ENCODE measurements at regions not wholly inside any gene's neighbourhood (a gene's known extent, or its start where the extent isn't known, plus 50 kb on each side); places are given as distances from the start of the nearest gene placed in this dataset.
"Not testable (repeated sequence)": the region's sequence is repeated elsewhere in the genome, so short reads cannot be mapped to it uniquely, and the experiment has no call there.

DNA sequence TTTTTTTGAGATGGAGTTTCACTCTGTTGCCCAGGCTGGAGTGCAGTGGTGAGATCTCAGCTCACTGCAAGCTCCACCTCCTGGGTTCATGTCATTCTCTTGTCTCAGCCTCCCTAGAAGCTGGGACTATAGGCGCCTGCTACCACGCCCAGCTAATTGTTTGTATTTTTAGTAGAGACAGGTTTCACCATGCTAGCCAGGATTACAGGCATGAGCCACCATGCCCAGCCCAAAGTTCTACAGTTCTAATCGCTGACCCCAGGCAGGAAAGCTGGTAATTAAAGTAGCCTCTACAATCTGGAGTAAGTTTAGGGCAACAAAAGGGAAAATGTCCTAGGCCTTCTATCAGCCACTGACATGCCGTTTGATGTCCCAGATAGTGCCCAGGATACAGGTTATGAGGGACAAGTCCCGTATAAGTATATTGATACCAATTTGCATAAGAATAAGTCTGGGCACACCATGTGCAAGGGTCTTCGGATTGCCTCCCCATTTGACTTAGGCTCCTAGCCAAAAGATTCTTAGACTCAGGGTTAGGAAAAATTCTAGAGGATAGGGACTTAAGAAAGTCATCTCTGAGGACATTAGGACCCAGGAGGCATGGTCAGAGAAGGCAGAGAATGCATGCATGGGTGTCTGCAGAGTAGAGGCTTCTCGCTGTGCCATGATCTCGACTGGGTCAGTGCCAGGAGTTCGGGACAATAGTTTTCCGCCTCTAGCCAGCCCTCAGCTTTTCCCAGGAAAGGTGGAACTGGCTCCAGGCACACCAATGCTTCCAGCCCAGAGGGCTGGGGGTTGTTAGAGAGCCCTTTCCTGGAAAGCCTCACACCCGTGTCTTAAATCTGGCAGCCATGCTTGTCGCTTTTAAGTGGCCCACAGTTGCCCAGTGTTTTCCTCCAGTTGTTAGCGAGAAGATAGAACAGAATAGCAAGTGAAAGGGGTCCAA is 1111.1 kb downstream of the TAF11L14 start:
- peak in 1 of 2 experiments; percentile 47 for DNase-seq

- DNase-seq = peak in 1 of 2 experiments; percentile 62
These were observed 1111.8 kb downstream of the TAF11L14 start for GRCh38 chr5:18745988-18746615.

DNA sequence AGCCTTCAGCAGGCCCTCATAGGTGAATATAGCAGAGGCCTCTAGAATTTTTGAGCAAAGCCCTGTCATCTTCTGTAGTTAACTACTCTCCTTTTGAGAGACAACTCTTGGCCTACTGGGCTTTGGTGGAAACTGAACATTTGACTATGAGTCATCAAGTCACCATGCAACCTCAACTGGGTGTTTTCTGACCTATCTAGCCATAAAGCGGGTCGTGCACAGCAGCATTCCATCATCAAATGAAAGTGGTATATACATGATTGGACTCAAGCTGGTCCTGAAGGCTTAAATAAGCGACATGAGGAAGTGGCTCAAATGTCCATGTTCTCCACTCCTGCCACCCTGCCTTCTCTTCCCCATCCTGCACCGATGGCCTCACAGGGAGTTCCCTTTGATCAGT is 1115.5 kb downstream of the TAF11L14 start:
- no peak for DNase-seq

DNA sequence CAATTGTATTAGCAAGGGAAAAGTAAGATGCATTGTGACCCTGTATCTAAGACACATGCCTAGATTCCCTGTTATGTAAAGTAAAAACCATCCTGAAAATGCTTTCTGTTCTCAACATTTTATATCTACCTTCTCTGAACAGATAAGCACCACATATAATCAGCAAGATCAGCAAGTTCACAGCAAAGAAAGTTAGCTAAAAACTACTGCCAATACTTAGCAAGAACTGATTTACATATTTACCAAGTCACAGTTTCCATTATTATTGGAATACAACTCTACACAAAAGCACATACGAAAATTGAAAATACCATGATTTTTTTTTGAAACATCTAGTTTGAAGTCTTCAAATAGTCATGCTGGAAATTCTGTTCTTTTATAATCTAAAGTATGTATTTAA is 1118.1 kb downstream of the TAF11L14 start:
- DNase-seq = no peak

GRCh38 chr5:18754201-18754600 is 1119.9 kb downstream of the TAF11L14 start:
- no peak for DNase-seq

DNA sequence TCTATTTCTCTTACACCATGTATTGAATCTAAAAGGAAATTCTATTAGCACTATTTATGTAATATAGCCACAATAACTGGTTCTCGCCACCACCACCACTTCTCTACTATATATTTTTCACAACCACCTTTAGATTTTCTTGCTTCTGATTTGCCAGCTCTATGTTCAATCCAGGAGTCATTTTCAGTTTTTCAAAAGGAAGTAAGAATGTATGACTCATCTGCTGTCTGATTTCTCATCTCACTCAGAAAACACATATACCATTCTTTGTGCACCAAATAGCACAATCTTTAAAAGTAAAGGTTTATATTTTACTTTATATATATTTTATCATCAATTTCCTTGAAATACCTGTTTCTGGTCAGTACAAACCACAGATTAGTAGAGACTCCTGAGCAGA is 1127.5 kb downstream of the TAF11L14 start:
- DNase-seq = no peak

- no peak for DNase-seq
These were observed 1129.9 kb downstream of the TAF11L14 start for GRCh38 chr5:18764161-18764560.

- no peak for DNase-seq
These were observed 1131.0 kb downstream of the TAF11L14 start for GRCh38 chr5:18765304-18765703.

- no peak for DNase-seq
These were observed 1136.9 kb downstream of the TAF11L14 start for GRCh38 chr5:18771097-18771610.

DNA sequence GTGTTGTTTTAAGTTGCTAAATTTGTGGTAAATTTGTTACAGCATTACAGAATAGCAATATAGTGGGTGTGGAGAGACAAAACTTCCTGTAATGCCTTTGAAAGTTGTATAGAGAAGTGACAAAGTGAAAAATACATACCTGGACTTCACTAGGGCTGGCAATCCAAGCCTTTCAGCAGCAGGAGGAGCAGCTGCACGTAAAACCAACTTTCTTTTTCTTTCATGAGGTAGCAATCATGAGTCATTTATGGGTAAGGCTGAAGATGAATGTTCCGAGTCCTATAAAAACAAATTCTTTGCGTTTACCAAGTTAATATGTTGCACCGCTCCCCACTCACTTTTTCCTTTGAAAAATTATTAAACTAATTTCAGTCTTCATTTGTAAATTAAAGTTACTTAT is 1138.2 kb downstream of the TAF11L14 start:
- DNase-seq = peak in 1 of 2 experiments; percentile 2

DNA sequence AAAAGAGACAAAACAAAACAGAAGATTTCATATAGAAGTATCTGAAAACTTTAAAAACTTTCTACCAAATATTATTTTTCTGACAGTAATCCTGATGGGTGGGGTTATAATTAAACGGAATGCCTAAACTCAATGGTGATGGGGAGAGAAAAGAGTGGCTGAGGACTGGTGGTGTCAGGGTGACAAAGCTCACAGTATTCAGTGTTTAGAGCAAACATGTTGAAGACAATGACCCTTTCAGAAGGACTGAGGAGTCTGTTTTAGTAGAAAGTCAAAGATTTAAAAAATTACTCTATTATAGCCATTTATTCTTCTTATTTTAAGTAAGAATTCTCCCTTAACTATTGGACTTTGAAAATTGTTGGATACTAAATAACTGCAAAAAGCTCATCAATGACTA is 1144.0 kb downstream of the TAF11L14 start:
- no peak for DNase-seq

GRCh38 chr5:18789218-18789998 is 1155.1 kb downstream of the TAF11L14 start:
- DNase-seq = no peak

- no peak for DNase-seq
These were observed 1157.9 kb downstream of the TAF11L14 start for GRCh38 chr5:18792145-18792544.

- no peak for DNase-seq
These were observed 1163.0 kb downstream of the TAF11L14 start for GRCh38 chr5:18797222-18797621.

- peak; percentile 22 to 55 for DNase-seq
These were observed 1163.8 kb downstream of the TAF11L14 start for GRCh38 chr5:18798058-18798457.

DNA sequence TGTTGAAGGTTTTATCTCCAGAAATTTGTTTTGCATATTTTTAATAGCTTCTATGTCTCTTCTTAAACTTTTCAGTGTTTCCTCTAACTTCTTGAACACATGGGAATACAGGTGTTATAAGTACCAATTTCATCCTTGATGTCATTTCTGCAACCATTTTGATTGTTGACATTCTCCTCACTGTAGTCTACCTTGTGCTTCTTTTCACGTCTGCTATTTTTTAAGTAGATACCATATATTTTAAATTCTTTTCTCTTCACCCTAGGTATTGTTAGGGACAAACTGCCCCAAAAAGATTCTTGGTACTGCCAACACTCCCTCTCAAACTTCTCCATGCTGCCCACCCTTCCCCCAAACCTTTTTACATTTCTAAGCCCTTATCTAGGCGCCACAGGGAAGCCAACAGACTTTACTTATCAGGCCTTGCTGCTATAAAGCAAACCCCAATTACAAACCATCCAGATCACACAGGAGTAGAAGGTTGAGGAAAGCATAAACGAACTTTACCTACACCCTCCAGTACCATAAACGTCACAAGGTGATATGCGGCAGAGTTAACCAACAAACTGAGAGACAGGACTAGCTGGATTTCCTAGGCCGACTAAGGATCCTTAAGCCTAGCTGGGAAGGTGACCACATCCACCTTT is 1165.3 kb downstream of the TAF11L14 start:
- no peak for DNase-seq

DNA sequence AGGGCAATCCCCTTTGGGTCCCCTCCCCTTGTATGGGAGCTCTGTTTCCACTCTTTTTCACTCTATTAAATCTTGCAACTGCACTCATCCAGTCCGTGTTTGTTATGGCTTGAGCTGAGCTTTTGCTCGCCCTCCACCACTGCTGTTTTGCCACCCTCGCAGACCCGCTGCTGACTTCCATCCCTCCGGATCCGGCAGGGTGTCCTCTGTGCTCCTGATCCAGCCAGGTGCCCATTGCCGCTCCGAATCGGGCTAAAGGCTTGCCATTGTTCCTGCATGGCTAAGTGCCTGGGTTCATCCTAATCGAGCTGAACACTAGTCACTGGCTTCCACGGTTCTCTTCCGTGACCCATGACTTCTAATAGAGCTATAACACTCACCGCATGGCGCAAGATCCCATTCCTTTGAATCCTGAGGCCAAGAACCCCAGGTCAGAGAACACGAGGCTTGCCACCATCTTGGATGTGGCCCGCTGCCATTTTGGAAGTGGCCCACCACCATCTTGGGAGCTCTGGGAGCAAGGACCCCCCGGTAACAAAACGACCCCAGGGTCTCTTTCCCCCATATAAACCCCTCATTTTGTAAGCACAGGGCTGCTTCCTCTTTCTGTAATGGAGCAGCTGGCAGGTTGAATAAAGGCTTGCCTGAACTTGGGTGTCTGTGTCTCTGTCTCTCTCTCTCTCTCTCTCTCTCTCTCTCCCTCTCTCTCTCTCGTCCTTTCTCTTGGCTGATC is 1166.2 kb downstream of the TAF11L14 start:
- no peak for DNase-seq

GRCh38 chr5:18801413-18801812 is 1167.2 kb downstream of the TAF11L14 start:
- not testable (repeated sequence) for DNase-seq

DNA sequence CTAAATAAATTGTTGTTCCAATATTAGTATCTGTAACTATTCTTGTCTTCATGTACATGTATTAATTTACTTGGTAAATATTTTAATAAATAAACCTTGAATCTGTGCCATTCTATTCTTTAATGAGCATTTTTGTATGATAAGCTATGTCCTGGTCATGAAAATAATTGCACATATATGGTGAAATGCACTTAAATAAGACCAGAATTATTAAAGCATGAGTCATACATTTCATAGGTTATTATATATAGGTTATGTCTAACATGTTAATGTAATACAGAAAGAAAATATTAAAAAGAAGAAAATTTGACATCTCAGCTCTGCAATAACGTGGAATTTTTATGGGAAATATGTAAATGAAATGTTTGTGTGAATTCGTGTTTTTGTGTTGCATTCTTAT is 1168.1 kb downstream of the TAF11L14 start:
- no peak for DNase-seq

DNA sequence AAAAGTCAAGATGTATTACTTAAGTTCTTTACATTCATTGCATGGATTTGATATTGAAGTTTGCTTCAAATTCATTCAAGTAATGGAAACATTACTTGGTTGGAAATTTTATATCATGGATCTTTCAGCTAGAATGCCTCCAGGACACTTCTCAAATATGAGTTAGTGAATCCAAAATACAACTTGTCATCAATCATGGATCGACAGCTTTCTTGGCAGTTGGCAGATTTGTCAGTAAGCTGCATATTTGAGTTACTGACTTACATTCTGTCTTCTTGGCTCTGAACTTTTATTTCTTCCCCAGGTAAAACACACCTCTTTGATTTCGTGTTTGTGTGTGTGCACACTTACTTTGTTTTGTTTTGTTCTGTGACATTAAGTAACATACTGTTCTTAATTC is 1171.1 kb downstream of the TAF11L14 start:
- DNase-seq = no peak

DNA sequence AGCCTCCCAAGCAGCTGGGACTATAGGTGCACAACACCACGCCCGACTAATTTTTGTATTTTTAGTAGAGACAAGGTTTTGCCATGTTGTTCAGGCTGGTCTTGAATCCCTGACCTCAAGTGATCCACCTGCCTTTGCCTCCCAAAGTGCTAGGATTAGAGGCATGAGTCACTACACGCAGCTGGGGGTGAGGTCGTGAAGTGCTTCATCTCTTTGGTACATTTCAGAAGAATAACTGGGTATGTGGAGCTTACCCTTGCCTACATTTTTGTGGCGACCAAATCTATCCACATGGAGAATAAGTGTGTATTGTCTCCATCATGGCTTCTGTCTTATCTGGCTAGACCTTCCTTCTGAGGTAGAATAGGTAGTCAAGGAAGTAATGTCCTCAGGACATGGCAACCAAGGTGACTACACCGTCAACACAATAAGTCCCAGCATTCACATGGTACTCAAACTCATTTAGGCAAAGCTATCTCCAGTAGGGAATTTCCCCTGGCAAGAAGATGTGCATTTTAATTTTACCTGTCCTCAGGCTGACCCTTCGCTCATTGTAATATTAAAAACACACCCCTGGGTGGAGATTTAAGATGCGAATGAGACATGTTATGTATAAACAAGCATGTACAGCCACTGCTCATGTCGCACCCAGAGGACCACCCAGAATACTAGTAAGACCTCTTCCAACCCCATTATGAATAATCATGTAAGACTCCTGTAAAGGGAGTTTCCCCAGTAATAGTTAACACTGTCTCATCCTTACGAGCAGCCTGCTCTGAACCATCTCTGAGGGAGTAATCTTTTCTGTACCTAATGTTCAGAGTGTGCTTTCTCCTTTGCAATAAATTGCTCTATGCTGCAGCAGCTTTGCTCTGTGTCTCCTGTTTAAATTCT is 1173.2 kb downstream of the TAF11L14 start:
- no peak for DNase-seq
